Uterus (tissue), 3 donors: ENCODE measurements at regions not wholly inside any gene's neighbourhood (a gene's known extent, or its start where the extent isn't known, plus 50 kb on each side); places are given as distances from the start of the nearest gene placed in this dataset.
A peak's percentile ranks its signal among the peaks of the same experiment; 100 is the strongest.

Source experiments
- DNase-seq, 2 donors: peaks; one replicate each; pipeline ENCODE4 v3.0.0-alpha.2; 2019 to 2020
- H3K27ac ChIP-seq, 2 donors: fragments of 200-600 bp; sonication (generic); 1 replicate in 1 of 2; 2 replicates in 1 of 2; pipeline ENCODE4 v1.5.1; 2016 to 2018
- H3K27me3 ChIP-seq, 2 donors: fragments of 200-600 bp; sonication (generic); one replicate each; pipeline ENCODE4 v1.5.1; 2018 to 2019; ENCODE audit warnings: control low read depth in 1 of 2
- H3K36me3 ChIP-seq, 2 donors: fragments of 200-600 bp; sonication (generic); one replicate each; pipeline ENCODE4 v1.5.1; 2019; ENCODE audit warnings: control low read depth in 1 of 2
- H3K4me1 ChIP-seq, 2 donors: fragments of 200-600 bp; sonication (generic); one replicate each; pipeline ENCODE4 v1.5.1; 2018 to 2019; ENCODE audit warnings: control low read depth in 1 of 2
- H3K4me3 ChIP-seq, 2 donors: fragments of 200-600 bp; sonication (generic); 1 replicate in 1 of 2; 2 replicates in 1 of 2; pipeline ENCODE4 v1.5.1; 2018 to 2019; ENCODE audit warnings: mild to moderate bottlenecking in 1 of 2
- H3K9me3 ChIP-seq, 2 donors: fragments of 200-600 bp; sonication (generic); one replicate each; pipeline ENCODE4 v1.5.1; 2019; ENCODE audit warnings: control low read depth in 1 of 2
- POLR2A ChIP-seq, 2 donors: fragments of 450-650 bp; IDR thresholded peaks; one replicate each; pipeline ENCODE4 v1.6.1; 2016; ENCODE audit warnings: antibody characterized with exemption in 2 of 2, mild to moderate bottlenecking in 1 of 2, moderate library complexity in 1 of 2
- intact Hi-C: fragments of 100-400 bp; cut with DNase I; formaldehyde crosslinking; loops from one replicate; pipeline ENCODE4 v1.15.1; 2023; ENCODE audit warnings: low total_unique reads
- TF ChIP-seq, protein P1 (sequence below), 4 experiments: fragments of 200-600 bp in 2 of 4; fragments of 450-650 bp in 2 of 4; sonication (generic) in 2 of 4; IDR thresholded peaks; one replicate each; pipeline ENCODE4 v1.5.1; 2016 to 2019; ENCODE audit warnings: antibody characterized with exemption in 4 of 4, mild to moderate bottlenecking in 2 of 4, moderate library complexity in 1 of 4
- donor health status: DM: yes; HTN: yes; CAD: no.

DNA sequence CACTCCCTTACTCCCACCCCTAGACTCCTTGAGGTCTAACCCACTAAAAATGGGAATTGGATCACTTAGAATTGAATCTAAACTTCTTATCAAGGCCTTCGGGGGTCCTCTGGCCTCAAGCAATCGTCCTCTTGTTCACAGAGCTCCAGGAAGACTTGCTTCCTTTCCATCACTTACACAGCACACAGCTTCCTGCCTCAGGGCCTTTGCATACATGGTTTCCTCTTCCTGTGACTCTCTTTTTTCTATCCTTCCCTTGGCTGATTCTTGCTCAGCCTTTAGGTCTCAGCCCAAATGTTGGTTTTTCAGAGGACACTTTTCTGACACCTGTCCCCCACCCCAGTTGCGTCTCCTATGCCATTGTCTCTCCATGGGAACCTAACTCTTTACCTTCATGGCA is 50.0 kb upstream of the ALDH1B1 start:
- H3K4me3 ChIP-seq, result no peak overlapping the region
- no peaks in the 10 kb centered on the region for H3K27me3 ChIP-seq
- H3K36me3 ChIP-seq, result no peaks in the 10 kb centered on the region
- intact Hi-C loops, result no loop called here
- H3K27ac ChIP-seq, result no peak overlapping the region
- no peak for TF ChIP-seq POLR2A (IDR thresholded peaks at IDR 0.05)
- DNase-seq, result no peak
- no peaks in the 10 kb centered on the region for H3K9me3 ChIP-seq
- H3K4me1 ChIP-seq, result no peaks in the 10 kb centered on the region

DNA sequence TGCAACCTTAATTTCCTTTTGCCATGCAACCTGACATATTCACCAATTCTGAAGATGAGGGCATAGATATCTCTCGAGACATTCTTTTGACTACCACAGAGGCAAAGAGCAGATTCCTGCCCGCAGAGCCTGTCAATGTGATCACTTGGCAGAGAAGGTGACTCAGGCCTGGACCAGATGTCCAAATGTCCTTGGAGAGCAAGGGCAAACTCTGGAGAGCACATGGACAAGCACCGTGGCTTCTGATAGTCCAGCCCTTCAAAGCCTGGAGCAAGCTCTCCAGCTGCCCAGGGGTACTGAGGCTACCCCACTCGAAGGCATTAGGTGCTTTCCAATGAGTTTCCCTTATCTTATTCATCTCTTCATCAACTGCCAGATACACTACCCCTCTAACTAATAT is 50.4 kb upstream of the ALDH1B1 start:
- no peaks in the 10 kb centered on the region for H3K36me3 ChIP-seq
- DNase-seq, result no peak
- intact Hi-C loops, result no loop called here
- H3K27me3 ChIP-seq, result no peaks in the 10 kb centered on the region
- no peaks in the 10 kb centered on the region for H3K9me3 ChIP-seq
- H3K4me3 ChIP-seq, result no peak overlapping the region
- no peaks in the 10 kb centered on the region for H3K4me1 ChIP-seq
- TF ChIP-seq, protein P1, sequence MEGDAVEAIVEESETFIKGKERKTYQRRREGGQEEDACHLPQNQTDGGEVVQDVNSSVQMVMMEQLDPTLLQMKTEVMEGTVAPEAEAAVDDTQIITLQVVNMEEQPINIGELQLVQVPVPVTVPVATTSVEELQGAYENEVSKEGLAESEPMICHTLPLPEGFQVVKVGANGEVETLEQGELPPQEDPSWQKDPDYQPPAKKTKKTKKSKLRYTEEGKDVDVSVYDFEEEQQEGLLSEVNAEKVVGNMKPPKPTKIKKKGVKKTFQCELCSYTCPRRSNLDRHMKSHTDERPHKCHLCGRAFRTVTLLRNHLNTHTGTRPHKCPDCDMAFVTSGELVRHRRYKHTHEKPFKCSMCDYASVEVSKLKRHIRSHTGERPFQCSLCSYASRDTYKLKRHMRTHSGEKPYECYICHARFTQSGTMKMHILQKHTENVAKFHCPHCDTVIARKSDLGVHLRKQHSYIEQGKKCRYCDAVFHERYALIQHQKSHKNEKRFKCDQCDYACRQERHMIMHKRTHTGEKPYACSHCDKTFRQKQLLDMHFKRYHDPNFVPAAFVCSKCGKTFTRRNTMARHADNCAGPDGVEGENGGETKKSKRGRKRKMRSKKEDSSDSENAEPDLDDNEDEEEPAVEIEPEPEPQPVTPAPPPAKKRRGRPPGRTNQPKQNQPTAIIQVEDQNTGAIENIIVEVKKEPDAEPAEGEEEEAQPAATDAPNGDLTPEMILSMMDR (IDR thresholded peaks at IDR 0.05), result no peak
- no peak for TF ChIP-seq POLR2A (IDR thresholded peaks at IDR 0.05)
- H3K27ac ChIP-seq, result no peak overlapping the region

DNA sequence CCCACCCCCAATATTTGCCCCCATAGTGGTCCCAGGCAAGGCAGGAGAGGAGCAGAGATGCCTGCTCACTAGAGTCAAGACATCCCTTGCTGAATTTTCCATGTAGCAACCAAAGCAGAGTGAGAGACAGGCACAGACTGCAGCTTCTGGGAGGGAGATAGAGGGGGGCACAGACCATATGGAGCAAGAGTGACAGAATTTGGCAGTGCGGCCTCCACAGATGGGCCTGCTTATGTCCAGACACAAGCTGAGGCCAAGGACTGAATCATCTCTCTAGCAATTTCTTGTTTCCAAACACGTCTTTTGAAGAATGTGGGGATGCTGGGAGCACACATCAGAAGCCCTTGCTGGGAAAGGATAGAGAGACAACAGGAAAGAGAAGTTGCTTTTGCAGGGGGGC is 53.0 kb upstream of the ALDH1B1 start:
- Histone ChIP-seq H3K4me1 (no peaks in the 10 kb centered on the region), H3K27me3 (no peaks in the 10 kb centered on the region), H3K36me3 (no peaks in the 10 kb centered on the region), H3K4me3 (no peak overlapping the region), H3K27ac (no peak overlapping the region), H3K9me3 (no peaks in the 10 kb centered on the region)
- DNase-seq, result peak in 1 of 2 donors; percentile 37
- TF ChIP-seq, protein P1 (IDR thresholded peaks at IDR 0.05), result no peak
- no peak for TF ChIP-seq POLR2A (IDR thresholded peaks at IDR 0.05)
- intact Hi-C loops, result no loop called here

DNA sequence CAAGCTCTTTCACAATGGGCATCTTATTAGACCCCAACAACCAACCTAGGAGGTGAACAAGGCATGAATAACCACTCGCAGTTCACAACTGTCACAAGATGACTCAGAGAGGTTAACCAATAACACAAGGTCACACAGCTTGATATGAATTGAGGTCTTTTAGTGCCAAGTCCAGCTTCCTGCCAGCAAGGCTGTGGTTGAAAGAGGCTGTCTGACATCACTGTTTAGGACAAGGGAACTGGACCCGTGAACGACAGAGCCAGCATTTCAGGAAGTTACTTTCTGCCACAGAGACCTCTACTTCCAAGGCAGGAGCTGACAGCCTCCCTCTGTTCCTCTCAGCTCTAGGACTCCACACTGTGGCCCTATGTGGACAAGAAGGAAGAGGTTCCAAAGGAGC is 53.4 kb upstream of the ALDH1B1 start:
- Histone ChIP-seq H3K4me1 (no peaks in the 10 kb centered on the region), H3K9me3 (no peaks in the 10 kb centered on the region), H3K4me3 (no peak overlapping the region), H3K27ac (no peak overlapping the region), H3K27me3 (no peaks in the 10 kb centered on the region), H3K36me3 (no peaks in the 10 kb centered on the region)
- TF ChIP-seq, protein P1 (IDR thresholded peaks at IDR 0.05), result no peak
- no peak for TF ChIP-seq POLR2A (IDR thresholded peaks at IDR 0.05)
- DNase-seq, result no peak
- intact Hi-C loops, result no loop called here

DNA sequence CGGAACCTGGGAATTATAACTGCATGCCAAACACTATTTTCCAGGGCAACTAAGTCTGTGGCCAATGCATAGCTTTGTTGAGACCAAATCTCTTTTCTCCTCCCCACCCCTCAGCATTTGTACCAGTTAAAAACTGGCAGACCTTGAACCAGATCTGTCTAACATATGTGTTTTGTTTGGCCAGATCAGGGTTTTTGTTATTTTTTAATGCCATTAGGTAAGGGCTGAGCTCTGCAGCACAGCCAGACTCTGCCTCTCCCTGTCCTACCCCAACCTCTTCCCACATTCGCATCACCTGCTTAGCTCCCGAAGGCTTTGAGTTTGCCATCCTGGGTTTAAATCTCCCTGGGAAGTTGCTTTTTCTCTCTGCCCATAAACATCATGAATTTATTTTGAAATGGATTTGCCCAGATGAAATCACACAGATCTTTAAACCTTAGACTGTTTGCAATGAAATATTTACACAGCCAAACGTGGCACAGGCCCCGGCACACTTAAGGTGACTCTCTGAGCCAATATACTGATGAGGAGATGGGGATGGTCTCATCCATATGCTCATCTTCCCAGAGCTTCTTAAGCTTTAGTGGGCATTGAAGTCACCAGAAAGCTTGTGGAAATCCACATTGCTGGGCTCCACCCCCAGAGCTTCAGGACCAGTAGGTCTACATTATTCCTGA is 54.0 kb upstream of the ALDH1B1 start:
- H3K27ac ChIP-seq, result no peak overlapping the region

More for the DNA sequence above, 54.0 kb upstream of the ALDH1B1 start:
- DNase-seq, result no peak
- H3K4me1 ChIP-seq, result no peaks in the 10 kb centered on the region
- no peaks in the 10 kb centered on the region for H3K9me3 ChIP-seq
- TF ChIP-seq, protein P1 (IDR thresholded peaks at IDR 0.05), result no peak
- intact Hi-C loops, result no loop called here
- H3K4me3 ChIP-seq, result no peak overlapping the region
- no peaks in the 10 kb centered on the region for H3K27me3 ChIP-seq
- no peaks in the 10 kb centered on the region for H3K36me3 ChIP-seq
